ENCODE measurements at regions not wholly inside any gene's neighbourhood (a gene's known extent, or its start where the extent isn't known, plus 50 kb on each side); places are given as distances from the start of the nearest gene placed in this dataset.

- TF ChIP-seq CTCF (IDR thresholded peaks at IDR 0.05; ENCODE audit: low read depth, low read length, missing control alignments): no peak
- DNase-seq (ENCODE audit: low read depth): no peak
- H3K4me3 ChIP-seq (ENCODE audit: low read depth, low read length): no peak overlapping the region
Measured at GRCh38 chr10:108716352-108716751, 1207.0 kb downstream of the XPNPEP1 start.

GRCh38 chr10:108709927-108710722 is 1213.2 kb downstream of the XPNPEP1 start:
- DNase-seq (ENCODE audit: low read depth): no peak
- no peak overlapping the region for H3K4me3 ChIP-seq (ENCODE audit: low read depth, low read length)
- TF ChIP-seq CTCF (IDR thresholded peaks at IDR 0.05; ENCODE audit: low read depth, low read length, missing control alignments): no peak

GRCh38 chr10:108708363-108708762 is 1214.9 kb downstream of the XPNPEP1 start:
- DNase-seq (ENCODE audit: low read depth): no peak
- no peak overlapping the region for H3K4me3 ChIP-seq (ENCODE audit: low read depth, low read length)
- no peak for TF ChIP-seq CTCF (IDR thresholded peaks at IDR 0.05; ENCODE audit: low read depth, low read length, missing control alignments)

GRCh38 chr10:108696792-108697477 is 1226.4 kb downstream of the XPNPEP1 start:
- no peak overlapping the region for H3K4me3 ChIP-seq (ENCODE audit: low read depth, low read length)
- DNase-seq (ENCODE audit: low read depth): no peak
- no peak for TF ChIP-seq CTCF (IDR thresholded peaks at IDR 0.05; ENCODE audit: low read depth, low read length, missing control alignments)

- no peak for TF ChIP-seq CTCF (IDR thresholded peaks at IDR 0.05; ENCODE audit: low read depth, low read length, missing control alignments)
- H3K4me3 ChIP-seq (ENCODE audit: low read depth, low read length): no peak overlapping the region
- no peak for DNase-seq (ENCODE audit: low read depth)
Measured at GRCh38 chr10:108691126-108691525, 1232.2 kb downstream of the XPNPEP1 start.

GRCh38 chr10:108690530-108690929 is 1232.8 kb downstream of the XPNPEP1 start:
- DNase-seq (ENCODE audit: low read depth): no peak
- no peak overlapping the region for H3K4me3 ChIP-seq (ENCODE audit: low read depth, low read length)
- TF ChIP-seq CTCF (IDR thresholded peaks at IDR 0.05; ENCODE audit: low read depth, low read length, missing control alignments): no peak
